ENCODE measurements at regions not wholly inside any gene's neighbourhood (a gene's known extent, or its start where the extent isn't known, plus 50 kb on each side); places are given as distances from the start of the nearest gene placed in this dataset.
"Not testable (repeated sequence)": the region's sequence is repeated elsewhere in the genome, so short reads cannot be mapped to it uniquely, and the experiment has no call there.

- Histone ChIP-seq H3K4me3 (ENCODE audit: low read depth in 2 of 2, low read length in 2 of 2) (no peak overlapping the region), H3K27ac (ENCODE audit: low read length) (no peak overlapping the region), H3K36me3 (ENCODE audit: control insufficient read depth, insufficient read depth, low read length) (no peaks in the 10 kb centered on the region), H3K9me3 (ENCODE audit: control insufficient read depth, insufficient read depth, low read depth, low read length) (no peaks in the 10 kb centered on the region), H3K27me3 (ENCODE audit: control insufficient read depth, insufficient read depth, low read length) (no peaks in the 10 kb centered on the region), H3K4me1 (ENCODE audit: control insufficient read depth, insufficient read depth, low read length) (no peaks in the 10 kb centered on the region)
- no TSS peak for BruUV-seq (replicated peaks)
- ATAC-seq: no peak
- CTCF ChIA-PET: no interaction called here
- POLR2A ChIA-PET: no interaction called here
- TF ChIP-seq POLR2AphosphoS5 (IDR thresholded peaks at IDR 0.05; ENCODE audit: low read depth, low read length) (no peak), SIN3A (IDR thresholded peaks at IDR 0.05; ENCODE audit: borderline replicate concordance, insufficient read depth, low read depth, low read length) (no peak), TCF7L2 (IDR thresholded peaks at IDR 0.05; ENCODE audit: low read depth, low read length) (no peak), REST (IDR thresholded peaks at IDR 0.05; ENCODE audit: insufficient read depth in 1 of 2, low read depth in 2 of 2, low read length in 1 of 2) (no peak), CTCF (IDR thresholded peaks at IDR 0.05) (no peak)
- intact Hi-C loops (cut with micrococcal nuclease; ENCODE audit: unreplicated experiment) (no loop called here), in situ Hi-C loops (cut with HindIII; ENCODE audit: low pct_unique_long_range_greater_than_20kb, low sequenced_read_pairs) (no loop called here)
- DNase-seq (ENCODE audit: low read depth, low spot score): no peak
Observed at GRCh38 chr5:155564541-155564940, 551.0 kb downstream of the KIF4B start.

GRCh38 chr5:155575861-155576260 is 562.3 kb downstream of the KIF4B start:
- intact Hi-C loops (cut with micrococcal nuclease; ENCODE audit: unreplicated experiment) (no loop called here), in situ Hi-C loops (cut with HindIII; ENCODE audit: low pct_unique_long_range_greater_than_20kb, low sequenced_read_pairs) (no loop called here)
- CTCF ChIA-PET: no interaction called here
- DNase-seq (ENCODE audit: low read depth, low spot score) (no peak), ATAC-seq (no peak)
- Histone ChIP-seq H3K4me1 (ENCODE audit: control insufficient read depth, insufficient read depth, low read length) (no peaks in the 10 kb centered on the region), H3K4me3 (ENCODE audit: low read depth in 2 of 2, low read length in 2 of 2) (no peak overlapping the region), H3K27me3 (ENCODE audit: control insufficient read depth, insufficient read depth, low read length) (no peaks in the 10 kb centered on the region), H3K27ac (ENCODE audit: low read length) (no peak overlapping the region), H3K9me3 (ENCODE audit: control insufficient read depth, insufficient read depth, low read depth, low read length) (no peaks in the 10 kb centered on the region), H3K36me3 (ENCODE audit: control insufficient read depth, insufficient read depth, low read length) (no peaks in the 10 kb centered on the region)
- TF ChIP-seq REST (IDR thresholded peaks at IDR 0.05; ENCODE audit: insufficient read depth in 1 of 2, low read depth in 2 of 2, low read length in 1 of 2): no peak
- TF ChIP-seq POLR2AphosphoS5 (IDR thresholded peaks at IDR 0.05; ENCODE audit: low read depth, low read length): no peak
- no peak for TF ChIP-seq SIN3A (IDR thresholded peaks at IDR 0.05; ENCODE audit: borderline replicate concordance, insufficient read depth, low read depth, low read length)
- BruUV-seq (replicated peaks): no TSS peak
- POLR2A ChIA-PET: no interaction called here

- H3K27me3 ChIP-seq (ENCODE audit: control insufficient read depth, insufficient read depth, low read length); H3K36me3 ChIP-seq (ENCODE audit: control insufficient read depth, insufficient read depth, low read length); DNase-seq (ENCODE audit: low read depth, low spot score); H3K9me3 ChIP-seq (ENCODE audit: control insufficient read depth, insufficient read depth, low read depth, low read length); POLR2A ChIA-PET; ATAC-seq; intact Hi-C loops (cut with micrococcal nuclease; ENCODE audit: unreplicated experiment); H3K4me3 ChIP-seq (ENCODE audit: low read depth in 2 of 2, low read length in 2 of 2); CTCF ChIA-PET; in situ Hi-C loops (cut with HindIII; ENCODE audit: low pct_unique_long_range_greater_than_20kb, low sequenced_read_pairs); BruUV-seq (replicated peaks); H3K4me1 ChIP-seq (ENCODE audit: control insufficient read depth, insufficient read depth, low read length); H3K27ac ChIP-seq (ENCODE audit: low read length): not testable (repeated sequence)
Observed at GRCh38 chr5:155586808-155587207, 573.3 kb downstream of the KIF4B start.
